A172 (cell line): ENCODE measurements at regions not wholly inside any gene's neighbourhood (a gene's known extent, or its start where the extent isn't known, plus 50 kb on each side); places are given as distances from the start of the nearest gene placed in this dataset.
"Not testable (repeated sequence)": the region's sequence is repeated elsewhere in the genome, so short reads cannot be mapped to it uniquely, and the experiment has no call there.

Experiments used
- DNase-seq: peaks from one replicate; pipeline ENCODE4 v3.0.0-alpha.2; 2015; ENCODE audit warnings: low spot score

DNA sequence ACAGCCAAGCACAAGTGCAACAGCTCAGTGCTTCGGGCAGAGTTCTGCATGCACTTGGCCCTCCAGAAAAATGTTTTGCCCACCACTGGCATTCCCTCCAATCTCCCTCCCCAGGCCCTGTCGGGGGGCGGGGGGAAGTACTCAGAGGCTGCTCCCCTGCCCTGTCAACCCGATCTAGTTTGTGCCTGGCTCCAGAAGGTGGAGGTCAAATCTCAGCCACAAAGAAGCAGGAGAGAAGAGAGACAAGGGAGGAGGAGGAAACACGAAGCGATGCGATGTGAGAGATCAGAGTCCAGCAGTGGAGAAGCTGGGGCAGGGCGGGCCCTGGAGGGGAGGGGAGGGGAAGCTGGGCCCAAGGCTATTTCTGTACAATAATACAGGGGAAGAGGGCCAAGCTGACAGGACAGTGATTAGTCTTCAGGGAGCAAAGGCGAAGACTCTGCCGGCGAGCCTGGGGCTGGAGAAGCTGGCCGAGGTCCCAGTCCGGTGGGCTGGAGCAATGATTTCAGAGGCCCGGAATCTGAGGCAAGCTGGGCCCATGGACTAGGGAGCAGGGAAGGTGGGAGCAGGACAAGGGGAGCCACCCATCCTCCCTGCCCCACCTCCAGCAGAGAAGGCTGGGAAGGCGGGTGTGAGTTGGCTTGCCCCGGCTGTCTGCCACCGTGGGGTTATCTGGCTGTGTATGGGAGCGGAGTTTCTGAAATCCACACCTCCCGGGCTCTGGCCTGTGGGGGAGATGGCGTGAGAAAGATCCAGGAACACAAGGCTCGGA lies 167.1 kb downstream of the EFNB1 start:
- DNase-seq, result no peak

DNA sequence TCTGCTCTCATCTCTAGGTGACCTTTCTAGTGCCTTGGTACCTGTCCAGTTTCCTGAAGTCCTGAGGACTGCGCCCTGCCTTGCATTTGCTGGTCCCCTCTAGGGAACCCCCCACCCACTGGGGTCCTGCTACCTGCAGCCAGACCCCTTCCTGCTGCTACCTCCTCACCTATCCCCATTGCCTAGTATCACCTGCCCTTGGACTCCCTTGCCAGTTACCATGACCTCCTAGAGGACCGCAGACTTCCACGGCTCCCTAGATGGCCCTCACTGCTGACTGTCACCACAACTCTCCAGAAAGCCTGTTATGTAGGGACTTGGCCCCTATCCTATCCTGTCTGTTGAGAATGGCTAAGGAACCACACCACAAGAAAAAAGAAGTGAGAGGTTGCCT lies 166.6 kb downstream of the EFNB1 start:
- DNase-seq, result no peak

DNA sequence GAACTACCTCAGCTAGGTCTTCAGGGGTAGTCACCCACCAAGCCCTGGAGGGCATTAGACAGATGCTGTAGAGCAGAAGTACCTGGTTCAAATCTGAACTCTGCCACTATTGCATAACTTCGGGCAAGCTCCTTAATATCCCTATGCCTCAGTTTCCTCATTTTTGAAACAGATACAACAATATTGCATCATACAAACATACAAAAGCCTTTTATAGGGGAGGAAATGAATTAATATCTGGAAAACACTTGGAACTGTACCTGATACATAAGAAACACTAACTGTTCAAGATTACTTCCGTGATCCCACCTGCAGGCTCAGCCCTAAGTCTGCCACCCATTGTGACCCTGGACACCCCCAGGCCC lies 166.1 kb downstream of the EFNB1 start:
- no peak for DNase-seq

DNA sequence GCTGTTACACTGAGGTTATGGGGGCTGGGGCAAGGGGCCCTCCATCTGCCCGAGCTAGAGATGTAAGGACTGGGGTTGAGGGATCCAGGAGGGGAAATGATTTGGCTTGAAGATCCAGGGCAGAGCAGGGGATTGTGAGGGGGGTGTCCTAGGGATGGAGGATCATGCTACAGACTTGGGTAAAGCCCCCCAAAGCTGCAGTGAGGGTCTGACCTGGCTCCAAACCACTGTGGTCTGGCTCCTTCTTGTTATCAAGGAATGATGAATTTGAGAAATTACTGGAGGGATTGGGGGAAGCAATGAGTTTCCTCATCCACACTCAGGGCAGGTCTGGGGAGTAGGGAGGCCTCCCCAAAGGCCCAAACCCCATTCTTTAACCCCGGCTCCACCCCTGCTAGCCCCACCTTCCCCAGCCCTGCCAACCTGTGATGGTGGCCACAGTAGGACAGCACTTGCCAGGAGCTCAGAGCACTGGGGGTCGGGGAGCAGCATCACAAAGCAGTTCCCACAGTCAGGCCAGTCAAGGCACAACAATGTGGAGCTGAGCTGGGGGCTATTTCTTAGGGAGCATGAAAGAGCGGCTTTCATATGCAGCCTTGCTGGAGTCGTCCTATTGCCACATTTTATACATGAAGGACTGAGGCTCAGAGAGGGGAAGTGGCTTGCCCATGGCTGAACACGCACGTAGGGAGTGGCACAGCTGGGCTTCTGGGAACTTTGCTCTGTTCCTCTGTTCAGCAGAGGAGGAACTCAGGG lies 165.5 kb downstream of the EFNB1 start:
- DNase-seq, result no peak

DNA sequence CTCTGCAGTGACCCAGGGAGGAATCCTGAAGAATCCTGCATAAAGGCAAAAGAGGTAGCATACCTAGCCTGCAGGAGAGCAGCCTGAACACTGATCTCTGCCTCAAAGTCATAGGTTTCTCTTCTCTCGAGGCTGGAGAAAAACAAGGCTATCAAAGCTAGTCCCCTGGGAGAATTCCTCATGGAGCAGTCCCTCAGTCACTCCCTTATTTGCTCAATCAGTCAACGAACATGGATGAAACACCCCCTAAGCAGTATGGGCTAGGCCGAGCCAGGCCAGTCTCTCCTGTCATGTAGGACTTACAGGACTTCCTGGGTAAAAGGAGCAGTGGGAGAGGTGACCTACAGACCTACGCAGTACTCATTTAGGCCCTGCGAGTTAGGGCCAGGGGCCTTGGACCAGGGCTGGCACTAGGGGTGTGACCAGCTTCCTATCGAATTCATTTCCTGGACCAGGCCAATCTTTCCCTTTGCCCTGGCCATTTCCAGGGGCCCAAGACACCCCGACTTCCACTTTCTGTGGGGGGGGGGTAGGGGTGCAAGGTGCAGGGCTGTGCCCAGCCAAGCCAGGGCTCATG lies 164.1 kb downstream of the EFNB1 start:
- no peak for DNase-seq

DNA sequence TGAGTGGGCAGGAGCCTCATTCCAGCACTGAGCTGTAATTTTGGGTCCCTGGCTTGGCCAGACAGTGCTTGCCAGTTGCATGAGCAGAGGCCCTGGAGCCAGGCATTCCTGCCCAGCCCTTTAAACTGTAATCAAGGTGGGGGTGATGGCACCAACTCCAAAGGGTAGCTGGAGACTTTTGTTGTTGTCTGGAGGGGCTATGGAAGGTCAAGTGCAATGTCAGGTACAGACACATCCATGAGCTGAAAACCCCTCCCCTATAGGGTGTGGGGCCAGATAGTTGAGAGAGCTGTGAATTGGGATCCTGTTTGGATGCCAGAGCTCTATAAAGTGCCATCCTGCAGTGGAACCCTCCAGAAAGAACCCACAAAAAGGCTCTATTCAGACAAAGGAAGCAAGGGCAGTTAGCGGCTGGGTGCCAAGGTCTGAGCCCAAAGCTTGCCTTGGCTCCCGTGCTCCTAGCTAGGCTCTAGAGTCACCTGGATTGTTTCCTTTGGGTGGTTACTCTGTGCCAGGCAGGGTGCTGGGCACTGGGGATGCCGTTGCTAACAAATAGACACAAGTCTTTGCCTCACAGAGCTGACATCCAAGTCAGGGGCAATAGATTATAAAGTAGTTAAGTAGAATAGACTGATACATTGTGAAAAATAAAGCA lies 163.0 kb downstream of the EFNB1 start:
- no peak for DNase-seq

DNA sequence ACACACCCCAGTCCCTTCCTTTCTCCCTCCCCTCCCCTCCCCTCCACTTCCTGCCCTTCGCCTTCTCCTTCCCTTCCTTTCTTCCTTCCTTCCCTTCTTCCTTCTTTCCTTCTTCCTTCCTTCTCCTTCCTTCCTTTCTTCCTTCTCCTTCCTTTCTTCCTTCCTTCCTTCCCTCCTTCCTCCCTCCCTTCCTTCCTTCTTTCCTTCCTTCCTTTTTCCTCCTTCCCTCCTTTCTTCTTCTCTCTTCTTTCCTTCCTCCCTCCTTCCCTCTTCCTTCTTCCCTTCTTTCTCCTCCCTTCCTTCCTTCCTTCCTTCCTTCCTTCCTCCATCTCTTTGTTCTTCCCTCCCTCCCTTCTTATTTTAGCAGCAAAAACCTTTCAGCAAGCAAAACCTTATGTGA lies 162.1 kb downstream of the EFNB1 start:
- no peak for DNase-seq

DNA sequence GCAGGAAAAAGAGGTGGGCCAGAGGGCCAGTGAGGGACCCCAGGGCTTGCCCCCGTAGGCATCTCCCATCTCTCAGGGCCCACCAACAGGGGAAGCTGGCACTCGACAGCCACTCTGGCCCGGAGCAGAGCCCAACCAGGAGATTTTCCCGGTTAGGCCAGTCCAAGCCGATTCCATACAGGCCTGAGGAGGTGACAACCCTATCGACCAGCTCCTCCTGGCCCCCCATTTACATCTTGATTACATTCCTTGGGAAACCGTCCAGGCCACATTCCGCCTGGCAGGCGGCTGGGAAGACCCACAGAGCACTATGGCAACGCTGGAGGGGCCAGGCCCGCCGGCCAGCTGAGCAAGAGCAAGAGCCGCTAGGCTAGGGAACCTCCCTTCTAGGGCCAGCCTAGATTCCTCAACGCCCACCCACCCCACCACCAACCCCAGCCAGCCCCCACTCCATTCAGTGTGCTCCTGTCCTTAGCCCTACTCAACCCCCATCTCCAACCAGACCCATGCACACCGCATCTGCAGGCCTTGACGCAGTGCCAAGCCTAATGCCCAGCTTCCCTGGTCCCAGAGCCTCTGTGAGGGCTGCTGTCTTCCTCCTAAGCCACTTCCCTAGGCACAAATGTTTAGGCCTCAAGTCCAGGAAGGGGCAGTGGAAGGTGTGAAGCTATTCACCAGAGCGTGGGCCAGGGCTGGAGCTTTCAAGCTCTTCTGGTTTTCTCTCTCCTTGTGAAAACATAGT lies 161.2 kb downstream of the EFNB1 start:
- no peak for DNase-seq

DNA sequence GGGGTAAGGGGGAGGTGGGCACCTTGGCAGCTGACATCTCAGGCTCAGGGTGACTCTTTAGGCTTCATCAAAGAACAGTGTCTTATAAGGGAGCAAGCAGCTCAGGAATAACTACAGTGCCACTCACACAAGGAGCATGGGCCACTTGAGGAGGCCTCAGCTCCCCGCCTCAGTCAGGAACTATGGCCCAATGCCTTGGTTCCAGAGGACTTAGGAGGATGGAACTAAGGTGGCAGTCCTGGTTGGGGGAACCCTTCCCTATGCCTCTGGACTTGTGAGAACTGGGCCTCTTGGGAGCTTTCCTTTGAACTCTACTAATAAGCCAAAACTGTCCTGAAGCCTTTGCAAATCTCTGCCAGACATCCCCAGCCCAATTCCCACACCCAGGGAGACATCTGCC lies 160.6 kb downstream of the EFNB1 start:
- DNase-seq, result no peak

DNA sequence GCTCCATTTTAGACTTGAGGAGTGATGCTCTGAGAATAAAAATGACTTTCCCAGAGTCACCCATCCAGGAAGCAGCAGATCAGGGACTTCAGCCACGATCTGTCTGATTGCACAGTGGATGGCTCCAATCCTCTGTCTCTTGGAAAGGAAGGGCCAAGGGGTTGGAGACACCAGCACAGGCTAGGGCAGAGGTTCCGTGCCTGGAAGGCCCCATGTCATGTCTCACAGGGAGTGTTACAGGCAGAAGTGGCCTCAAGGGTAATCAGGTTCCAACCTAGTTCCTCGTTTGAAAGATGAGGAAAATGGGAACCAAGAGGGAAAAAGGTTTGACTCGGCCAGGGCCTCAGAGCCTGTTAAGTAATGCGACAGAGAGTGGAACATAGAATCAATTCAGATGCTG lies 160.0 kb downstream of the EFNB1 start:
- DNase-seq, result no peak

DNA sequence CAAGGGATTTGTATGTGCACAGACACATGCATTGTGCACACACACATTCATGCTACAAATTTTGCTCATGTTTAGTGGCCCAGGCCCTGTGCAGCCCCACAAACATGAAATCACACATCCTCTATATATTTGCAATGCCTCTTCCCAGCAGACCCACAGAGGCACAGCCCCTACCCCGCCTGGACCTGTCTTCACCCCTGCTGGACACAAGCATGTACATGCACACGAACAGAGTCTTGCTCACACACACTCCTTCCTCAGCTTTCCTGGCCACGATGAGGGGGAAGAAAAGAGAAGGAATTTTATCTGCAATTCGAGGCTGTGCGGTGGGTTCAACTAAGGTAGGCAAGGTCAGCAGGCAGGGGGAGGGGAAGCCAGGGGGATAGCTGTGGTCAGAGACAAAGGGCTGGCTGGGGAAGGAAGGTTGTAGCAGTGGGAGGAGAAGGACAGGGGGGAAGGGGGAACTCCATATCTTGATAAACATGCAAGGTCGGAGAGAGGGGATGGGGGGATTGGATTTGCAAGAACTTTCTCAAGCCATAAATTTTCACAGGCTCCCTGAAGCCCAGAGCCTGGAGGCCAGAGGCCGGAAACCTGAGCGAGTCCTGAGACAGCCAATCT lies 156.4 kb downstream of the EFNB1 start:
- DNase-seq, result no peak

DNA sequence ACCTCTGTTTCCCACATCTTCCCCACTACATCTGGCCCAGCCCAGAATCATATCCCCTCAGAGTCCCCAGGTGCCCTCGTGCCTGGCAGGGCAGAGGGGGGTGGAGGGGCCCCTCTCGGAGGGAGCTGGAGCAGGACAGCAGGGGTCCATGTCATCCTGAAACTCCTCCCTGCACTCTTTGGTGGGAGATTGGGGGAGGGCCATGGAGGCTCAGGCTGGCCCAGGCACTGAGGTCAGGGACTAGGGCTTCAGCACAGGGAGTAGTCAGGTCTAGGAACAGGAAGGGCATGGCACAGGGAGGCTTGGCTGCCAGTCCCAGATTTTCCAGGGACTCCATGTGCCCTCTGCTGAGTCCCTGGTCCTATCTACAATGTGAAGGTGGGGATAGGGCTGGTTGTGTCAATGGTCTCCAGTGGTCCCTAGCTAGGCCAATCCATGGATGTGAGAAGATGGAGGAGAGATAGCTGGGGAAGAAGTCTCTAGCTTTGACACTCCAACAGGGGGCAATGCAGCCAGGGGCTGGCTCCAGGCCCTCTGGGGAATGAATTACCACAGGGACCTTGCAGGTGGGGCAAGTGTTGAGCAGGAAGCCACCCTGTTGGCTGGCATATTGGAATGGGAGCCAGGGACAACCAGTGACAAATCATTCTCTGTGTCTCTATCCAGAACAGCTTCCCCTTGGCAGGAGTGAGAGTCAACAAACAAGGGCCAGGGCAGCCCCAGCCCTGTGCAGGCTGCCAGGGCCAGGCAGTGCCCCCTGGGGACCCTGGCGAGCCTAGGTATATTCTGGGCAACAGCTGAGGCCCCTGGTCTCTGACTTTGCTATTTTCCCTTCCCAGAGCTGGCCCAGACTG lies 154.4 kb downstream of the EFNB1 start:
- no peak for DNase-seq

DNA sequence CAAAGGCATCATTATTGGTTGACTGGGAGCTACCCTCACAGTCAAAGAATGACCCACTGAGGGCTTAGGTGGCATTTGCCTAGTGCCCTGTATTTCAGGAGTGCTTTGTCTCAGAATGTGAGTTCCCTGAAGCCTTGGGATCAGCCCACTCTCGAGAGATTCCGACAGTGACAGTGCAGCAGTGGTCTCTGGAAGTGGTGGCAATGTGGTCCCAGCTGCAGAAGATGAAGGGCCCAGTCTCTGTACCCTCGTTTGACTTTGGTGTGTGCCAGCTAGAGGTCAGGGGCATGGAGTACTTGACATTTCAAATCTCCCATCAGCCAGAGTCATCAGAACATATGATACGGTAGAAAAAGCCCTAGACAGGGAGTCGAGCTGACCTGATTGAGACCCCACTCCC lies 153.7 kb downstream of the EFNB1 start:
- DNase-seq, result no peak

DNA sequence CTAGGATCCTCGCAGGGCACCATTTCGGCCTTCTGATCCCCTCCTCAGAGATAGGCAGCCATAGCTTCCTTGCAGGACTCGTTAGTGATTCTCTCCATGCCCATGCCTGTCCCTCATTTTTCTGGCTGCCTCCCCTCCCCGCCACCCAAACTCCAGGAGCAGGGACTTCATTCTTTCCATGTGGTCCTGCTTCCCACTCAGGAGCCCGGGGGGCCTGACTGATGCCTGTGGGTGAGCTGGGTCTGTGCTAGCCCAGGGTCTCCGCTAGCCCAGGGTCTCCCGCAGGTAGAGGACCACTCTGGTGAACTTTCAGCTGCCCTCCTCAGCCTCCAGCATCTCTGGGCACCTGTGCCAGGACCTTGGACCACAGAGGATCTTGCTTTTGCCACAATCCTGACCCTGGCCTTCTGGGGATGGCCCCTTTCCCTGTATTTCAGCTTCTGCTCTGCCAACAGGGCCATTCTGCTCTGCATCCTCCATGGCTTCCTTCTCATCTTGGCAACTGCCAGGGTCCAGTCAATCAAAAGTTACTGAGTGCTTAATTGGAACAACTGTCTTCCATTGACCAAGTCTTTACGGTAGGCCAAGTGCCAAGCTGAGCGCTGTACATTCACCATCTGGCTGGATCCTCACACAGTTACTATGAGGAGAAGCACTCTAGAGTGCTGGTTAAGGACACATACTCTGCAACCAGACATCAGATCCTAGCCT lies 152.2 kb downstream of the EFNB1 start:
- no peak for DNase-seq

DNA sequence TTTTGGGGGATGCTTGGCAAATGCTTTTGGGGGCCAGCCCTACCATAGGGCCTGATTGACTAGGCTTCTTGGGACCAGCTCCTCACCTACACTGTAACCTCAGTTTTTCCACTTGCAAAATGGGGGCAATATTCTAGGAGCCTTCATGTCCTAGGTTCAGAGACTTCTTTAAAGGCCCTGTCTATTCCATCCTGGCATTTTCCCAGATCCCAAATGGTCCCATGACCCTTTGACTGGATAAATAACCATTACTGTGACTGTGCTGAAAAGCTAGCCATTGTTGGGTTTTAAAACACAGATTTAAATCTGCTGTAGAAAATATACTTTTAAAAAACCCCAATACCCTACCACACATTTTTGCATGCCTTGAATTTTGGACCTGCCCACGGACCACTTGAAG lies 149.8 kb downstream of the EFNB1 start:
- DNase-seq, result no peak

DNA sequence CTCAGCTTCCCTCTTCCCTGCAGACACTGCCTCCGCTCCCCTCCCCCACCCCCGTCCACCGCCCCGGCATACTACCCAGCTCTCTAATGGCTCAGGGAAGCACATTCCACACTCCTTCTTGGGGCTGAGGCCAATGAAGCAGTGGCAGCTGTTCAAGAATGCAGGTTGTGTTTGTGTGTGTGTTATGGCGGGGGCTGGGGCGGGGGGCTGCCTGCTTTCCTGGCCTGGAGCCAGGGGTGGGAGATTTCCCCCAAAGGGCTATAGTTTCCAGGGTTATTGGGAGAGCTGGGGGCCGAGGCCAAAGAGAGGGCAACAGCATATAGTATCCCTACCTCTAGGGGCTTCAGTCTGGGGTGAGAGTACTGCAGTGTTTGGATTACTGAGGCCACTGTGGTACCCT lies 149.4 kb downstream of the EFNB1 start:
- no peak for DNase-seq

DNA sequence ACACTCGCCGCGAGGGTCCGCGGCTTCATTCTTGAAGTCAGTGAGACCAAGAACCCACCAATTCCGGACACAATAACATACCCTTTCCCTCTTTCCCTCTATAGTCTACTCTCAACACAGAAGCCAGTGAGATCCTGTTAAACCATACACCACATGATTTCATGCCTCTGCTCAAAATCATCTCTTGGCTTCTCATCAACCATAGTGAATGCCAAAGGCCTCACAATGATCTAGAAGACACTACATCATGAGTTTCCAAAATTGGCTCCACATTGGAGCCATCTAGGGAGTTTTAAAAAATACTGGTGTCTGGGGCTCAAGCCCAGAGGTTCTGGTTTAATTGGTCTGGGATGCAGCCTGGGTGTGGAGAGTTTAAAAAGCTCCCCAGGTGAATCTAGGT lies 124.5 kb downstream of the EFNB1 start:
- DNase-seq, result no peak

DNA sequence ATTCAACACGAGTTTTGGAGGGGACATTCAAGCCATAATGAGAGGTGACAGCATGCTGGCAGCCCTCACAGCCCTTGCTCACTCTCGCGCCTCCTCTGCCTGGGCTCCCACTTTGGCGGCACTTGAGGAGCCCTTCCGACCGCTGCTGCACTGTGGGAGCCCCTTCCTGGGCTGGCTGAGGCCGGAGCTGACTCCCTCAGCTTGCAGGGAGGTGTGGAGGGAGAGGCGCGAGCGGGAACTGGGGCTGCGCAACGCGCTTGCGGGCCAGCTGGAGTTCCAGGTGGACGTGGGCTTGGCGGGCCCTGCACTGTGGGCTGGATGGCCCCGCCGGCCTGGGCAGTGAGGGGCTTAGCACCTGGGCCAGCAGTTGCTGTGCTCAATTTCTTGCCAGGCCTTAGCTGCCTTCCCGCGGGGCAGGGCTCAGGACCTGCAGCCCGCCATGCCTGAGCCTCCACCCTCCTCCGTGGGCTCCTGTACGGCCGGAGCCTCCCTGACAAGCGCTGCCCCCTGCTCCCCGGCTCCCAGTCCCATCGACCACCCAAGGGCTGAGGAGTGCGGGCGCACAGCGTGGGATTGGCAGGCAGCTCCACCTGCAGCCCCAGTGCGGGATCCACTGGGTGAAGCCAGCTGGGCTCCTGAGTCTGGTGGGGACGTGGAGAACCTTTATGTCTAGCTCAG lies 123.3 kb downstream of the EFNB1 start:
- not testable (repeated sequence) for DNase-seq

DNA sequence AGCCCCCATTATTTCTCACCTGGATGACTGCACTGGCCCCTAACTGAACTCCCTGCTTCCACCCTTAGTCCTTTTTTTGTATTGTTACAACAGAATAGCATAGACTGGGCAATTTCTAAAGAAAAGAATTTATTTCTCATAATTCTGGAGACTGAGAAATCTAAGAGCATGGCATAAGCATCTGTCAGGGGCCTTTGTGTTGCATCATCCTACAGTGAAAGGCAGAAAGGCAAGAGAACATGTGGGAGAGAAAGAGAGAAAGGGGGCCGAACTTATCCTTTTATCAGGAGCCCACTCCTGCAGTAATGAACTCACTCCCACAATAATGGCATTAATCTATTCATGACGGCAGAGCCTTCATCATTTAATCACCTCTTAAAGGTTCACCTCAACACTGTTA lies 122.1 kb downstream of the EFNB1 start:
- DNase-seq, result no peak
